CD4-positive, alpha-beta T cell treated with Interleukin-6 at 100 ng/mL for 8 hours (primary cell): ENCODE measurements at regions not wholly inside any gene's neighbourhood (a gene's known extent, or its start where the extent isn't known, plus 50 kb on each side); places are given as distances from the start of the nearest gene placed in this dataset.
"Not testable (repeated sequence)": the region's sequence is repeated elsewhere in the genome, so short reads cannot be mapped to it uniquely, and the experiment has no call there.

Source experiments
- DNase-seq: peaks from one replicate; pipeline ENCODE4 v3.0.0-alpha.2; 2020; ENCODE audit warnings: mixed read lengths, low spot score

DNA sequence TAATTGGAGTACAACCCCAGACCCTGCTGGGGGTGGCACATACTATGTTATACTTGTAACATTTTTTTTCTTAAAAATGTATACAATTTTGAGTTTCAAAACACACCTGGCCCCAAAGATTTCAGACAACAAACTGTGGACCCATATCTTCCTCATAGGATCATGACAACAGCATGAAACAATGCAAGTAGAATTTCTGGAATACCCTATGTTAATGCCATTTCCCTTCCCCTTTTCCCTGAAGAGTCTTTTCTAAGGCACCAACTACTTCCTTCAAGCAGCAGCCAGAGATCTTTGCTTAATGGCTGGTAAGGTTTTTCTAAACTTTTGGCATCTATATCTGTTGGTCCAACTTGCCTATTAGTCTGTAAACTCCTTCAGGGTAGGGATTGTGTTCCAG lies 99.9 kb upstream of the SERBP1 start:
- DNase-seq = no peak

DNA sequence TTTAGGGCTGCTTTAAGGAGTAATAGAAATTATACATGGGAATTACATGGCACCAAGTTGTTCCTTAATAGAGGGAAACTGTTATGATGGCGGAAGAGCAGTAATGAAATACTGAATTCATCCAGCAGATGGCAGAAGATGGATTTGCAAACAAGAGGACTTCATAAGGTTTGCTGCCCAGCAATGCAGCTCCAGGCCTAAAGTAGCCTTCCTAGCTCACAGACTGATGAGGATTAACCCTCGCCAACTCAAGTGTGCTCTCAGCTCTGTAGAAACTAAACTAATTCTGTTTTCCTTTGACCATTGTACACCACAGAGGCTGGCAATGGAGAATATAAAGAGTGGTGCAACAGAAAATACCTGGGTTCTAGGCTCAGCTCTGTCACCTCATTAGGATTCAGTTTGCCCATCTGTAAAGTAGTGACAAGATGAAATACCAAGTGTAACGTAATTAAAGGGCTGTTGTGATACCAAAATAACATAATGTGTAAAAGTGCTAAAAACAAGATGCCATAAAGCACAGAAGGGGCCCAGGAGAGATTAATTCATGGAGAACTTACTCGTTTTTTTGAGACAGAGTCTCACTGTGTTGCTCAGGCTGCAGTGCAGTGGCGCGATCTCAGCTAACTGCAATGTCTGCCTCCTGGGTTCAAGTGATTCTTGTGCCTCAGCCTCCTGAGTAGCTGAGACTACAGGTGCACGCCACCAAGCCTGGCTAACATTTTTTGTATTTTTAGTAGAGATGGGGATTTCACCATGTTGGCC lies 102.4 kb upstream of the SERBP1 start:
- DNase-seq = peak; percentile 27

DNA sequence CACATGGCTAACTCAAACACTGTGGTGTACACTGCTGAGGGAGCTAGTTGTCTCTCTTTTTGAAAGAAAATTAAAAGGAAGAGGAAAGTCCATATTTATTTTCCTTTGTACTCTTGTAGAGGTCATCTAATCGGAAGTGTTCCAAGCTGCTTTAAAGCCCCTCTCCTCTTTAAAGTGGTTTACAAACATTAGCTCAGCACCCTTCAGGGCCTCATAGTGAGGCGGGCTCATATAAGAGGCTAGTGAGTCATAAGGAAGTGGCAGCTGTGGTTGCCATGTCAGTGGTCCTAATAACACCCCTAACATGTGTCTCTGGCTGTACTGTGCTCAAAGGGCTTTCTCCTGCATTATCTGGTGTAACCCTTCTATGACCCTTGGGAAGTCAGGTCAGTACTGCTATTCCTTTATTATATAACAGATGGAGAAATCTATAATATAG lies 104.4 kb upstream of the SERBP1 start:
- no peak for DNase-seq

DNA sequence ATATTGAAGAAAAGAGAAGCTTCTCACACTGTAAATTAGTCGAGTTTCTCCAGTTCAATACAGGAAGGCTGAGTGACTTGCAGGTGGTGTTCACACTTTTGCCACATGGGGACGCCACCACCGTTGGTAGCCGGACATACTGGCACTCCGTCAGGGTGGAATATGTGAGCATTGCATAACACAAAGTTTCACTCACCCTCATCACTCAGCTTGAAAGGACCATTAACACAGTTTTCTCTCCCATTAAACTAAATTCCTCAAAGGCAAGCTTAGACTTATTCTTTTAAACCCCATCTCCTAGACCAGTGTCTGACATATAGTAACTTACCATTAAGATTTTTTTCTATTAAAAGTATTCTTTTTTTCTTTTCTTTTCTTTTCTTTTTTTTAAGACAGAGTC lies 105.3 kb upstream of the SERBP1 start:
- no peak for DNase-seq

DNA sequence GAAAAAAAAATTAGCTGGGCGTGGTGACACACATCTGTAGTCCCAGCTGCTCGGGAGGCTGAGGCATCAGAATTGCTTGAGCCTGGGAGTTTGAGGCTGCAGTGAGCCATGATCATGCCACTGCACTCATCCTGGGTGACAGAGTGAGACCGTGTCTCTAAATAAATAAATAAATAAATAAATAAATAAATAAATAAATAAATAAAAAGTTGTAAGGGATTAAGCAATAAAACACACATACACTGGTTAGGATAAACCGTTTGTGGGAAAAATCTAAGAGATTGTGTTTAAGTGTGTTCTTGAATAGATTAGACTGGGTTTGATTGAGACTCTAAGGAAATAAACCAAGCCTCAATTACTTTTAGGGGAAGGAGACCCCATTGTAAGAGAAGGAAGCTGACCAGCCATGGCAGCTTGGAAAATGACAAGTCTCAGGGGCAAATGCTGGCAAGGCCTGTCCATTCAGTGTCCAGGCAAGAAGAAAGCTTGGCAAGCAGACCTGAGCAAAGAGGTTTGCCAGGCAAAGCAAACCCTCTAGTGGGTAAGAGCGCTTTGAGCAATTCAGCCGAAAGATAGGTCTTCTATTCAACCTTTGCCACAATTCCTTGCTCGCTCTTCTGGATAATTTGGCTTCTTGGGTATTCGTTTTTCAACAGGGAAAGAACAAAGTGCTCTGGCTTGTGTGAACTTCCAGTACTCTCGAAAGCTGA lies 106.9 kb upstream of the SERBP1 start:
- no peak for DNase-seq

DNA sequence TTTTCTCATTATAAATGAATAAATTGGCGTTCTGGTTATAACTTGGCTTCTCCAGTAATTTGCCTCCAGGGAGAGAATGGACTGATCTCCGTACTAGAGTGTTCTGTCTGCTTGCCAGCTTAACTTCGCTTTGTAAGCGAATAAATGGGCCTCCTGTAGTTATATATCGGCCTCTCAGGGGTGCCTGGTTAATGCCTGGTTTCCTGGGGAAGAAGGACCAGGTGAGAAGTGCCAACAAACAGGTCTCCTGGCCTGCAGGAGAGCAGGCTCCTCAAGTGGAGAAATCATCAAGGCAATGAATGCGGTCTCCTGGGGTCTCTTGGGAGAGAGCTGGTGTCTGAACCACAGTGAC lies 107.4 kb upstream of the SERBP1 start:
- DNase-seq = no peak

DNA sequence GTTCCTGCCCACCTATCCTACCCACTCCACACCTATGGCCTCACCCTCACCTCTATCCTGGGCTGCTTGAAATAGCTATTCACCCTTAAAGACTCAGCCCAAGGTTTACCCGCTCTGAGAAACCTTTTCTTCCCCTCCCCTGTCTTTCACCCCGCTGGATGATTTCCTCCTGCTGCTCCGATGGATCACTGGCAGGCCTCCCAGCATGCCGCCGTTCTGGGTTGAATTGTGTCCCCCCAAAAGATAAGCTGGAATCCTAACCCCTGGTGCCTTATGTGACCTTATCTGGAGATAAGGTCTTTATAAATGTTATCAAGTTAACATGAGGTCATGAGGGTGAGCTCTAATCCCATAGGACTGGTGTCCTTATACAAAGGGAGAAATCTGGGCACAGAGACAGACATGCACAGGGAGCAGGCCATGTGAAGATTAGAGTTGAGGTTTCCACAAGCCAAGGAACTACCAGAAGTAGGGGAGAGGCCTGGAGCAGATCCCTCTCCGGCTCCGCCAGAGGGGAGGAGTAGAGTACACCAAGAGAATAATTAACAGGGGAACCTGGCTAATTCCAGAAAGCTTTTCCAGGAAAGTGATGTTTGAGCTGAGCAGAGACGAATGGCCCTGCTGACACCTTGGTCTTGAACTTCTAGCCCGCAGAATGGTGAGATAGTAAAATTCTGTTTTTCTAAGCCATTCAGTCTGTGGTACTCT lies 110.0 kb upstream of the SERBP1 start:
- no peak for DNase-seq

DNA sequence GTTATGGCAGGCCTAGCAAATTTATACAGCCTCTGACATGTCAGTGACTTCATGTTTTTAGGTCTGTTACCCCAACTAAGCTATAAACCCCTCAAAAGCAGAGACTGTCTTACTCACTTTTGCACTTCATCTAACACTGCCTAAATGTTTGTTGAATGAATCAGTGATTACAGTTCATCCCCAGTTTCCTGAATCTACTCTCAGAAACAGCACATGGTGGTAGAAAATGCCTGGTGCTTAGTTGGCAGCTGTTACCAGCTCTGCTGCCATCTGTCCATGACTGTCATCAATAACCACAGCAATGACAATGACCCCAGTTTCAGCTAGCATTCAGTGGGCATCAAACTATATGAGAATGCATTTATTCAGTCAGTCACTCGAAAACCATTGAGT lies 110.5 kb upstream of the SERBP1 start:
- no peak for DNase-seq

DNA sequence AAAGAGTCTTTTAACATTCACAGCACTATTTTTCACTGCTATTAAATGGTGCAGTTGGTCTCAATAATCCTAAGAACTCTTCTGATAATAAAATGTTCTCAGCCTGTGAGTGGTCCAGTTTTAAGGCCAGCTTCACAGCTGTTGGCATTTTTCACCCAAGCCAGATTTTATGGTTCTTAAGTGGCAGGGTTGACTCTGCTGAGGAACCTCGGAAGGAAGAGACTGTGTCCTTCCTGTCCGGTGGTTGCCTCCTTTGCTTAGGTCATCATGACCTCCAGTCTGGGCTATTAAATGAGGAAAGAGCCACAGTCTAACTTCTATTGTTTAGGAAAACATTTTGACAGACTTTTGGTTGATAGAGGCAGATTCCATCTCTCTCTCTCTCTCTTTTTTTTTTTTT lies 112.5 kb upstream of the SERBP1 start:
- DNase-seq = no peak

DNA sequence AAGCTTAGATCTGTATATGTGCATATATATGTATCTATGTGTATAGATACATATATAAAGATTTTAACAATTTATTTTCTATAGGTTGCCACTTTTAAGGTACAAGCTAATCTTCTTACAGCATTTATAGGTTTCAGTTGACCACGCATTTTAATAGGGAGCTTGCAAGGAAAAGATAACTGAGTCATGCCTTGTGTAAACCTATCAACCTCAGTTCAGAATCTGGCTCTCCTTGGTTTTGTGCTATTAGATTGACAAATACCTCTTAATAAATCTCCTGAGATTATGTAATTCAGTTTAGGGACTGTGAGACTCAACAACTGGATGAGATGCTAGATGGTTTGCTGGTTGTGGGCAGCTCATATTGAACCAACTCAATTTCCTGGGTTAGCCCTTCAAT lies 114.7 kb upstream of the SERBP1 start:
- DNase-seq = no peak

DNA sequence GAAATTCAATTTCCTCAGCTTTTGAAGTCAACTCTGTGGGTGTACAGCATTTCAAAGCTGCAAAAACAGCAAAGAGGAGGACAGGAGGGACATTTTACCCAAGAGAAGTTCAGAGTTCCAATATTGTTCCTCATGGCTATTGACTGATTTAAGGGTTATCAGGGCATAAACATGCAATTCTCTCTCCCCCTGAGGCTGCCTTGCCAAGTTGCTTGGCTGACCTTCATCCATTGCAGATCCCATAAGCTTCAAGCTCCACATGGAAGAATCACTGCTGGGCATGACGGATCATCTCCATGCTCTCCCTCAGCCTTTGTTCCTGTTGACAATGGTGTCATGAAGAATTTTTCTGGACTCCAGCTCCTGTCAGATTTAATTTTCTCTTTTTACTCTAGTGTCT lies 115.2 kb upstream of the SERBP1 start:
- DNase-seq = no peak

DNA sequence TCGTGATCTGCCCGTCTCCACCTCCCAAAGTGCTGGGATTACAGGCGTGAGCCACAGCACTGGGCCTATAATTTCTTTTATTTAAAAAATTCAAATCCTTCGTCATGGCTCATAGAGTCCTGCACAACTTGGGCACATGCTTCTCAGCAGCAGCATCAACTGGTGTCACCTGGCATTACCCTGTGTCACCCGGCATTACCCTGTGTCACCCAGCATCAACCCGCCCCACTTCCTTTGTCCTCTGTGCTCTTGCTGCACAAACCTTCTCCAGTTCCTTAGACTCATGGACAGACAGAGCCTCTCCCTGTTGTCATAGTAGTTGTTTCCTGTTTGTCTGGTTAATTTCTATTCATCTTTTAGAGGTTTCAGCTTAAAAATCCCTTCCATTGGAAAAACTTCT lies 121.2 kb upstream of the SERBP1 start:
- DNase-seq = no peak

DNA sequence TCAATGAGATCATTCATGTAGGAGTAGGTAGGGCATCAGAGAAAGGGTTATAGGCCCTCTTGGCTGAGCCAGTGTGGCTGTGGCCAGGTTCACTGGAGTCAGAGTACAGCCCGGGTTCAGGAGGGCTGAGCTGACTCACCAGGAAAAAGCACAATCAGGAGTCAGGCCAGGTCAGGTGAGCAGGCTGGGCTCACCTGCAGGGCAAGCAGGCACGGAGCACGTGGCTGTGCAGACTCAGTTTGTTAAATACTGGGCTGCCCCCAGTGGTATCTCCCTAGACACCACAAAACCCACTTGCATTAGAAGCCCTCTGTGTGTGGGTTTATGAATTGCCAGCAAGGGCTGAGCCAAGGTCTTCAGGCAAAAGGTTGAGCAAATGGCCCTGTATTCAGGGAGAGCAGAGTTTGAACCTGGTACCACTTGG lies 122.1 kb upstream of the SERBP1 start:
- DNase-seq = no peak

DNA sequence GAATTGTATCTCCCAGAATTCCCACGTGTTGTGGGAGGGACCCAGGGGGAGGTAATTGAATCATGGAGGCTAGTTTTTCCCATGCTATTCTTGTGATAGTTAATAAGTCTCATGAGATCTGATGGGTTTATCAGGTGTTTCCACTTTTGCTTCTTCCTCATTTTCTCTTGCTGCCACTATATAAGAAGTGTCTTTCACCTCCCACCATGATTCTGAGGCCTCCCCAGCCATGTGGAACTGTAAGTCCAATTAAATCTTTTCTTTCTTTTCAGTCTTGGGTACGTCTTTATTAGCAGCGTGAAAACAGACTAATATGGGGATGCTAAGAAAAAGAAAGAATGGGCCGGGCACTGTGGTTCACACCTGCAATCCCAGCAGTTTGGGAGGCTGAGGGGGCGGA lies 124.0 kb upstream of the SERBP1 start:
- not testable (repeated sequence) for DNase-seq

DNA sequence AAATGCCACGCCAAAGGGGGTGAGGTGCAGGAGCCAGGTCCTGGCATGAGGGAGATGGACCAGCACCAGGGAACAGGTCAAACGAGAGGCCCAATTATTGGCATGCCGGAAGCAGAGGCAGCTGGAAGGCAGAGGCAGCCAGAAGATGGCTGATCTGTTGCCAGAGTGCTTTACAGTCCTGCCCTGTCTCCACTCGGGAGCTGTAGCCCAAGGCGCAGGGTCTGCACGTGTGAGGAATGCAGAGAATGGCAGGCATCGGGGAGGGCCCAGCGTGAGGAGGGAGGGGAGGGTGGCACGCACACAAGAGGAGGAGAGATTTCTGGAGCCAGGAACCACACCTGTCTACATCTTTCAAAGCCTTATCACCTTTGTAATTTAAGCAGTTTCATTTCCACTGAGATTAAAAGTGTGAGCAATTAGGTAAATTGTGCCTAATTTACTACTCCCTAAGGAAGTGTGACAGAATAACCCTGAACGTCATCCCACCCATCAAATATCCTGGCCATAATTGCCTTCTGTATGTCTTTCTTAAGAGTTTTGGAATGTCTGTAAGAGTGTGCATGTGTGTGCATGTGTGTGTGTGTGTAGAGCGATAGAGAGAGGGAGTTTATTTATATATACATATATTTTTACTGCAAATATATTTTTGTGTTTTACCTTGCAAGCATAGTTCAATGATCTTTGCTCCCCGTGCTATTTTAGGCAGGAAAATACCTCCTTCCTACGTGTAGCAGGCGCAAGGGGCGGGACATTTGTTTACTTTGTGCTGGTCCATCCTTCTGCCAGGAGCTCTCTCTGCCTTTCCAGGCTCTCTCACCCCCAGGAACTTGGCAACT lies 125.5 kb upstream of the SERBP1 start:
- DNase-seq = no peak

DNA sequence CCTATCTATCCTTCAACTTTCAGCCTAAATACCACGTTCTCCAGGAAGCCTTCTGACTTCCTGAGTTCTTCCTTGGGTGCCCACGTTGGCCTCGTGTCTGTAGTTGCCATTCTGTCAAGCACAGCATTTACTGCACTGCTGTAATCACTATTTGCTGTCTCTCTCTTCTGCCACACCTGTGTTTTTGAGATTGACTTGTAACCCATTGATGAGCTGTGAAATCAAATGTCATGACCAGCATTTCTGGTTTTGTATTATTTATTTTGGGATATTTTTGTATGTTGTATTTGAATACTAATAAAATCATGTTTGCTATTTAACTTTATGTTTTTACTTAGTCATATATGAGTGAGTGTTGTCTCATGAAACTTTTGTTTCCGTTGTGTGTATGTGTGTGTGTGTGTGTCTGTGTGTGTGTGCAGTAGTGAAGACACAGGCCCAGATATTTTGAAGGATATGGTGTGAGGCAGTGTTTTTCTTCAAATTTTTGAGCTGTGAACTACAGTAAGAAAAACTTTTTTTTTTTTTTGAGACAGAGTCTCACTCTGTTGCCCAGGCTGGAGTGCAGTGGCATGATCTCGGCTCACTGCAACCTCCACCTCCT lies 126.2 kb upstream of the SERBP1 start:
- no peak for DNase-seq

DNA sequence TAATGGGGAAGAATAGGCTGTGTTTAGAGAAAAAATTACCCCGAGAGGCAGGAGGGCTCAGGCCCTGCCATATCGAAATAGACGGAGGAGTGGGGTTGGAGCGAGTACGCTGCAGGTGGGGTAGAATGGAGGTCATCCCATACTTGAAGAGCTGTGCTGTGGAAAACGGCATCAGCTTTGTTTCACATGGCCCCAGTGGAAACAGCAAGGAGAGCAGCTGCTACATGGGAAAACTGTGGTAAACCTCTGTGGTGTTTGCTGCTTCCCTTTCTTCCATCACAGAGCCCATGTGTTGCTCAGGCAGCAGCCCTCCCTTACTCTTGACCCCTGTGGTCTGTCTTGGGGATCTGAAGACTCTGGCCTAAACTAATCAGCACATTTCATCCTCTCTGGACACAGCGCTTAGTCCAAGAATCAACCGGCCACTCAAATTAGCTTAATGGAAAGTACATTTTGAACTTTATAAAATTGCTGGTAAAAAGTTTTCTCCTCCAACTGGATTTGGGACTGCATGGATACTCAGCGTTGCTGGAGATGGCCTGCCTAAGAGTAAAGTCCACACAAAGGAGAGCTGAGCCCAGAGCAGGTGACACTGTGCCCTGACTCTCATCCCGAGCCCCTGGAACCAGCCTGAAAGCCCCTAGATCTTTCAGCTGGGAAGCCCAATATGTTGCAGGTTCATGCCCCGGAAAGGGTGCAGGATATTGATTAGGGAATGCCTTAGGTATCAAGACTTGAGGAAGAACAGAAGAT lies 127.1 kb upstream of the GADD45A start:
- DNase-seq = no peak

DNA sequence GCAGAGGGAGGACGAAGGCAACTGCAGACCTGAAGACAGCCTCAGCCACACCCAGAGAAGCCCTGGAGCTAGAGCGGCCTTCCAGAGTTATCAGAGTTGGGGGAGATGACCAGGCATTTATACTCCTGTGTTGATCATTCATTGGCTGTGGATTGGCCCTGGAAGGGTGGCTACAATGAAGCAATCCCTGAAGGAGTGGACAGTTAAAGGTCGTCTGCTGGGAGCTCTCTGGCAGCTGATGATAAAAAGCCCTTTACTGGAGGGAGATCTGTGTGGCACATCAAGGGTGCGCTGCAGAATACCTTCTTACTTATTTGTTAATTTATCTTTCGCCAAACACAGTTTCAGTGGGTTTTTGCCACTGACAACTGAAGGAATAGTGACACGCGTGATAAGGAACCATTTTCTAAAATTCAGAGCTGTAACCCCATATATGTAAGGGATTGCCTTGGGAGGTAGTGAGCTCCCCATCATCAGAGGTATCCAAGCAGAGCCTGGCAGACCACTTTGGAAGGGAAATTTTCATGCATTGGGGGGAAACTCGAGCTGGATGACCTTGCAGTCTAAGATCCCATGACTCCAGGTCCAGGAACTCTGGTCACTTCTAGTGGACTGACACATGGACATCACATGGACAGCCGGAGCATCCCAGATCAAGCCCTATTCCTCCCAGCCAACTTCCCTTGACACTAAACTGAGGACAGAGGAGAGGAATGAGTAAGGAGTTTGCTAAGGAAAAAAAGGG lies 126.4 kb upstream of the GADD45A start:
- DNase-seq = no peak

DNA sequence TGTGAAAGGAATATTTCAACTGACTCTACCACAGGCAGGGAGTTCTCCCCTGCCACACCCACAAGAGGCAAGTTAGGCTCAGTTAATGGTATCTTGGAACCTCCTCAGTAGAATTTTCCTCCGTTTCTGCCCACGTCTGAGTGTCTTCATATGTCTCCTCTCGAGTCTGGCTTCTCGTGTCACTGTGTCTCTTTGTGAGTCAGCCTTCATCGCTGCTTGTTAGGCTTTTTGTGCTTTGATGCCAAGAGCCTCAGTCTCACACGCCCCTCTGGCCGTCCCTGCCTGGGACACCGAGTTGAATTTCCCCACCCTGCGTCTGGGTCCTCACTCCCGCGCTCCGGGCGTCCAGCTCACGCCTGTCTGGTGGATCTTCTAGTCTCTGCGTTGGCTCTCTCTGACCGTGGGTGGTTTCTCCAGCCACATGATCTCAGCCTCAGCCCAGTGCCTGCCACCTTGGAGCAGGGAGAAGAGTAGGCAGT lies 125.7 kb upstream of the GADD45A start:
- no peak for DNase-seq

DNA sequence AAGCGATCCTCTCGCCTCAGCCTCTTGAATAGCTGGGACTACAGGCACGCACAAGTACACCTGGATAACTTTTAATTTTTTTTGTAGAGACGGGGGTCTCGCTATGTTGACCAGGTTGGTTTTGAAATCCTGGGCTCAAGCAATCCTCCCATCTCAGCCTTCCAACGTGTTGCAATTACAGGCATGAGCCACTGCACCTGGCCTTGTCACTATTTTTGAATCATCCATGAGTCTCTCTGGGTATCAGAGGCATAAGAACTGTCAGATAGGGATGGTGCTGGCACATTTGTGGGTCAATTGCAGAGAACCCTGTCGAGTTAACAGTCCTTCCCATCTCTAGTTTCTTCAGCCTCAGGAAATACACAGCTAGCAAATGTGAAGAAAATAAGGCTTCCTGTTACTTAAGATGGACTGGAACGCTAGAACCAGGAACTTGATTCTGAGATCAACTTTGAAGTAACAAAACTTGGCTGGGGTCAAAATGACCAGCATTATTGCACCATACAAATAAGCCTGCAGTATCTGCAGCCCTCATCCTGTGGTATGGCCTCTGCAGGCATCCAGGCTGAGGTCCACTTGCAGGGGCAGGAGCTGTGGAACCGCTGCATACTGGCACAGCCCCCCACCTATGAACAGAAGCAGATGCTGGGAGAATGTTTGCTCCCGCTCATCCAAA lies 124.3 kb upstream of the GADD45A start:
- DNase-seq = no peak
